Hematopoietic multipotent progenitor cell treated with erythropoietin and hydrocortisone succinate and interleukin-3 and kit ligand, for 4 days (in vitro differentiated cells): ENCODE measurements at regions not wholly inside any gene's neighbourhood (a gene's known extent, or its start where the extent isn't known, plus 50 kb on each side); places are given as distances from the start of the nearest gene placed in this dataset.
"Not testable (repeated sequence)": the region's sequence is repeated elsewhere in the genome, so short reads cannot be mapped to it uniquely, and the experiment has no call there.

Experiments
- DNase-seq: peaks from one replicate; pipeline ENCODE4 v3.0.0-alpha.2; 2015

DNA sequence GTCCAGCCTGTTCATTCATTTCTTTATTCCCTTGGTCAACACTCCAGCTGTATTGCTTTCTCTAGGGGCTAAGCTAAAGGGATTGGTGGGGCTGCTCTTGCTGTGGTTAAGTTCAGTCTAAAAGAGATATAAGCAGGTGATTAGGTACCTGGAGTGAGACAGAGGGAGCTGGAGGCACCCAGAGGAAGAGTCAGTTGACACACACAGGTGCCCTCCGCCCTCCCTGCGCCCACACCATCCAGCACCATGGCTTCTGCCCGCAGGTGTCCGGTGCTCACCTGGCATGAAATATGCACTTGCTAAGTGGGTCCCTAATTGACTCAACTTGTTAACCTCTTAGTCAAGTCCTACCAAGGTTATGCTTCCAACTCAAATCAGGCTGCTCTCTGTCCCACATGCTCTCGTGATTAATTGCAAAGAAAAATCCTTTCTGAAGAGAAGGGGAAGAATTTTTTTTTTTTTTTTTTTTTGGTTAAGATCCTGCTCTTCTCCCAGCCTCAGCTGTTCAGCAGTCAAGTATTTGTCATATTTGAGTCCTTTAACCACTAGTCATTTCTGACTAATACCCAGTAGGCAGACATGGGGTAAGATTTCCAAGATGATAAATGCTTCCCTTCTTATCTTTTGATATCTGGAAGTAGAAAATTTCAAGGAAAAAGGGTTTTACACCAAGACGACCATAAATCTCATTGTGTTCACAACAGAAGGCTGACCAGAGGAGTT lies 199.8 kb upstream of the WSCD1 start:
- DNase-seq = no peak

DNA sequence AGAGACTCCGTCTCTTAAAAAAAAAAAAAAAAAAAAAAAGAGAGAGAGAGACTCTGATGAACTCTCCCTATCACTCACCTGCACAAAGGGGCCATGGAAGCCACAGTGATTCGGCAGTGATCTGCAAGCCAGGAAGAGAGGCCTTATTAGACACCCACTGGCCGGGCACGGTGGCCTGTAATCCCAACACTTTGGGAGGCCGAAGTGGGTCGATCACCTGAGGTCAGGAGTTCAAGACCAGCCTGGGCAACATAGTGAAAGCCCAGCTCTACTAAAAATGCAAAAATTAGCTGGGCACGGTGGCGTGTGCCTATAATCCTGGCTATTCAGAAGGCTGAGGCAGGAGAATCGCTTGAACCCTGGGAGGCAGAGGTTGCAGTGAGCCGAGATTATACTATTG lies 198.5 kb upstream of the WSCD1 start:
- DNase-seq = no peak

DNA sequence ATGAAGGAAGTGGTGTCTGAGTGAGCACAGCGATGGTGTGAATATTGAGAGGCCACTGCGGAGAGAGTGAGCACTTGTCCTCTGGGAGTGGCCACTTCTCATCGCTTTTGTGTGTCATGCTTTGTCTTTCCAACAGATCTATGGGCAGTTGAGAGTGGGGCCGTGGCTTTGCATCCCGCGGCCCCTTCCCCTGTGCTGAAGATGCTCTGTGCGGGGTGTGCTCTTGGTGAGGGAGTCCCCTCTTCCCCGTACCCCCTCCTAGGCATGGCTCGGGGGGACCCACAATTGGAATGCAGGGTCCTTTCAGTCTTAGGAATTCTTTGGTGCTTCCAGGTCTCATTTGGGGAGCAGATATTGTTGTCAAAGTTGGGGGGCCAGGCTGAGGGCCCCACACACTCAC lies 197.3 kb upstream of the WSCD1 start:
- no peak for DNase-seq

DNA sequence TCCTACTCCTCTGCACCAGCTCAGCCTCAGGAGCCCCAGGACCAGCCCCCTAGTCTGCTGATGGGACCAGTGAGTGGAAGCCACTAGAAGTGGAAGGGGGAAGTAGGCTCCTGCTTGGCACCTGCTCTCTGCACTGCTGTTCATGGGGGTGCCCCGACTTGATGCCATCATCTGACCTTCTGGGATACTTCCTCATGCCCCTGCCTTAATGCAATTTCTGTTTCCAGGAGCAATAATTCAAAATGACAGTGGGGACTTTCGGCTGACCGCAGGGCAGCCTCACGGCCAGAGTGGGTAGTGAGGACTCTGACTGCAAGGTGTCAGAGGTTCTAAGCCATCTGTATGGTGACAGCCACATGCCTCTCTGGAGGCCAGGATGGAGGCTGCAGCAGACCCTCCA lies 196.4 kb upstream of the WSCD1 start:
- no peak for DNase-seq

- DNase-seq = no peak
These were observed 195.7 kb upstream of the WSCD1 start for GRCh38 chr17:5874486-5874885.

GRCh38 chr17:5877366-5877765 lies 192.8 kb upstream of the WSCD1 start:
- DNase-seq = no peak

DNA sequence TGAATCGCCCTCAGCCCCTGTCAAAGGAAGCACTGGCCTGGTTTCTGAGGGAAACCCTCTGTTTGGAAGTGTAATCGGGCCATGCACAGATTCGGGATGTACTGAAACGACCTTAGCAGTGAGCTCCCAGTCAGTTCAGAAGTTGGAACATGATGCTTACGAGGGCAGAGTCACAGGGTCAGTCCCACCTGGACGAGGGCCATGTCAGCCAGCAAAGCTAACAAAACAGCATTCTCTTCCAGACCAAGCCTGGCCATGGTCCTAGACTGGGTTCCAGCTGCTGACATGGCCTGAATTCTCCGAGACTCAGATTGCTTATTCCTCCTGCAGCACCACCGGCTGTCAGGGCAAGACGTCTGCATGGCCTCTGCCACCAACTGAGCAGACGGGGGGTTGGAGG lies 192.2 kb upstream of the WSCD1 start:
- no peak for DNase-seq

DNA sequence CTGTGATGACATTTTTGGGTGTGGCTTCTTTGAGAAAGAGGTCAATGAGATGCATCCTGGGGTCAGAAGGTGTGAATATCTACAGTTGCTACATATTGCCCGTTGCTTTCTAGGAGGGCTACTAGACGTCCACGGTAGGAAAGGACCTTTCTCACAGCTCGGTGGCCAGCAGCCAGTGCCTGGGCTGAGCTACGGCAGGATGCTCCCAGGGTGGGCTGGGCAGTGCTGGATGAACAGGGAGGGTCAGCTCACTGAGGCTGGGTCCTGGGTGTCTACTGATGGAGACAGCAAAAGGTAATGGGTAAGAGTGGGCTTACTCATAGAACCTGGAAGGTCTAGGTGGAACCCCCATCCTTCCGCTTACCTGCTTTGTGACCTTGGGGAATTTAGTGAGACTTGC lies 188.3 kb upstream of the WSCD1 start:
- no peak for DNase-seq

- DNase-seq = no peak
These were observed 186.2 kb upstream of the WSCD1 start for GRCh38 chr17:5883775-5884665.

DNA sequence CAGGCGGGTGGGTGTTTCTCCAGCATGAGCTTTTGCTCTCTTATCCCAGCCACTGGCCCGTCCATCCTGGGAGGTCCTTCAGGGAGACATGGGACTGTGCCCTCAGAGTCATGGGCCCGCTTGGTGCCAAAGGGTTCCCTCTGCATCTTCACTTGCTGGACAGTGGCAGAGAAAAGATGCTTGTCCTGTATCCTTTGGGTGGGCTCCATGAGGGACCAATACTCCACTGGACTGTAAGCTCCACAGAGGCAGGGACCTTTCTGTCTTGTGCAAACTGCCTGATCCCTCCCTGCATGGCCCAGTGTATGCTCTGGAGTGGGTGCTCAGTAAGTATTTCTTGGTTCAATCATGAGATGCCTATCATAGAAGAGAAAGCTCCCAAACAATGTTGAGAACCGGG lies 184.8 kb upstream of the WSCD1 start:
- no peak for DNase-seq

DNA sequence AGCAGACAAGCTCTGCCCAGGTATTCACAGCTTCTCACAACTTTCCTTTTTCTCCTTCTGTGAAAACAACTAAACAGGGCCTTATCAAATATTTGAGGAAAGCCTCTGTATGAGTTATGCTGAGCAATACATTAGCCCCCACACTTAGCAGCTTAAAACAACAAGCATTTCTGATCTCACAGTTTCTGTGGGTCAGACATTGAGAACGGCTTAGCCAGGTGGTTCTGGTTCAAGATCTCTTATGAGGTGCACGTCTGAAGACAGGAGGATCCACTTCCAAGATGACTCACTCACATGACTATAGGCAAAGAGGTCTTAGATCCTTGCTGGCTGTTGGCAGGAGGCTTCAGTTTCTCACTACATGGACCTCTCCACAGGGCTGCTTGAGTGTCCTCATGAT lies 181.4 kb upstream of the WSCD1 start:
- DNase-seq = no peak

DNA sequence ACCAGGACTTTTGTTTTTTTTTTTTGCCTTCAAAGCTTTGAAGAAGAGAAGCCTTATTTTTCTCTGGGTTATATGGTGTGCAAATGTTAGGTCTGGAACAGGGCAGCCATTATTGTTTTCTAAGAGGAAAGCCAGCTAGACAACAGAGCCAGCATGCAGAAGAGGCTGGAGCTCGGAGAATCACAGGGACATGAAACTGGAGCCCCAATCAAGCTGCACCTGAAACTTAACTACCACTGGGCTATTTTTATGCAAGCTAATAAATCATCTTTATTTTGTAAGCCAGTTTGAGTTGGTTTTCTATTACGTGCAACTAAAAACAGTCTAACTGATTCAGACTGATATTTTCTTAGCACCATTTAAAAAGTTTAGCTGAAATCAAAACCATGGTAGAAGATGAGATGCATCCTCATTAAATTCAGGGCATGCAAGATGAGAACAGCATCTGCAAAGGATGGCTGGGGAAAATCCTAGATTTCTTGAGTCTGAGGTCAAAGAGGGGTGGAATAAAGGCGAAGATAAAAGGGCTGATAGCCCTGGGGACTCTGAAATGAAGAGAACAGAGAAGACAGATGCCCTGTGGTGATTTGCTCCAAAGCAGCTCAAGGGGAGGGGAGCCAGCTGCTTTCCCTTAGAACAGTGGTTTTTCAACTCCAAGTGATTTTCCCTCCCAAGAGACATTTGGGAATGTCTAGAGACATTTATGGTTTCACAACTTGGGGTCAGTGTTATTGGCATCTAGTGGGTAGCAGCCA lies 177.1 kb upstream of the WSCD1 start:
- DNase-seq = no peak

- DNase-seq = no peak
These were observed 176.4 kb upstream of the WSCD1 start for GRCh38 chr17:5893741-5894140.

DNA sequence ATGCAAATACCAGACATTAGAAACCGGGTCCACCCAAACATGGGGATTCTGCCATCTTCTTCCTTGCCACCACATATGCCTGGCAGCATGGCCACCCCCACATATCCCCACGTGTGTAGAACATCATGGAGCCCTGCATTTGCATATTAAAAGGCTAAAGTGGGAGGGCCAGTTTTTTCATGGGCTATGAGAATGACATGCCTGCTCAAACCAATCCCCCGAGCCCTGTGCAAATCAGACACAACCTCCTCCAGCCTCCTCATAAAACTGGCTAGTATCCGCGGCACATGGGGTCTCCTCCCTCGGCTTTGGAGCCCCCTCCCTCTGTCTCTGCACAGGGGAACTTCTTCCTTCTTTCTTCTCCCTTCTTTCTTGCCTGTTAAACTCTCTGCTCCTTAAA lies 174.9 kb upstream of the WSCD1 start:
- no peak for DNase-seq

- DNase-seq = no peak
These were observed 174.0 kb upstream of the WSCD1 start for GRCh38 chr17:5896215-5896614.

DNA sequence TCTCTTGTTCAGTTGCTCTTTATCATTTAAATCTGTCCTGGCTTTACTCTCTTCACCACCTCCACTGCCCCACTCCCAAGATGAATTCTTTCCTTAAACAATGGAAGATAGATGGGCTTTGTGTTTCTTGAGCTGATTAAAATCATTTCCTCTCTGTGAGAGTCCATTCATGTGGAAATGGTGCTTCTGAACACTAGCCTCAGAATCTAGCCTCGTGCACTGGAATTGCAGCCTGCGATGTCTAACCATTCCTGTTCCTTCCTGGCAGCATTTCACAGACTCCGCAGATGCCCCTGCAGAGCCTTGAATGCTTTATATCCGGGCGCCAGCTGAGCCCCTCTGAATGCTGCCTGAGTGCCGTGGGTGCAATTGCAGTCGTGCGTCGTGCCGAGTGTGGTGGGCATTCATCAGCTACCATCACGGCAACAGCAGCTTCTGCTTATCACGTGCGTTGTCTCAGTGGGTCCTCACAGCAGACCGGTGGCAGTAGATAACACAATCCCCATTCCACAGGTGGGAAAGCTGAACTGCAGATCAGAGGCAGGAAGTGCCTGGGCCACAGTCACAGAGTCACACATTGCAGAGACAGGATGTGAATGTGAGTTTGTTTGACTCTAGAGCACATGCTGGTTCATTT lies 172.8 kb upstream of the WSCD1 start:
- DNase-seq = peak; percentile 10

- DNase-seq = not testable (repeated sequence)
These were observed 172.2 kb upstream of the WSCD1 start for GRCh38 chr17:5897981-5898380.

DNA sequence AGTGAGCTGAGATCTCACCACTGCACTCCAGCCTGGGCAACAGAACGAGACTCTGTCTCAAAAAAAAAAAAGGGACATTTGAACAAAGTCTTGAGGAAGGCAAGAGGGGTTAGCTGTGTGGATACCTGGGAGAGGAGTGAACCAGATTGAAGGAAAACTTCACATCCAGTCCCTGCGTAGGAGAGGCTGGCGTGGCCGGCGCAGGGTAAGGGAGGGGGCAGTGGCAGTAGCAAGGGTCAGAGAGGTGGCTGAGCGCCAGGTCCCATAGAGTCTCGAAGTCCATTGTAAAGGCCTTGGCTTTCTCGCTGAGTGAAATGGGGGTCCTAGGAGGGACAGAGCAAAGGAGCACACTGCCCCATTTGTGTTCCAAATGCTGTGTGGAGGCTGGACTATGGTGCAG lies 171.8 kb upstream of the WSCD1 start:
- no peak for DNase-seq

GRCh38 chr17:5899496-5900195 lies 170.5 kb upstream of the WSCD1 start:
- no peak for DNase-seq

DNA sequence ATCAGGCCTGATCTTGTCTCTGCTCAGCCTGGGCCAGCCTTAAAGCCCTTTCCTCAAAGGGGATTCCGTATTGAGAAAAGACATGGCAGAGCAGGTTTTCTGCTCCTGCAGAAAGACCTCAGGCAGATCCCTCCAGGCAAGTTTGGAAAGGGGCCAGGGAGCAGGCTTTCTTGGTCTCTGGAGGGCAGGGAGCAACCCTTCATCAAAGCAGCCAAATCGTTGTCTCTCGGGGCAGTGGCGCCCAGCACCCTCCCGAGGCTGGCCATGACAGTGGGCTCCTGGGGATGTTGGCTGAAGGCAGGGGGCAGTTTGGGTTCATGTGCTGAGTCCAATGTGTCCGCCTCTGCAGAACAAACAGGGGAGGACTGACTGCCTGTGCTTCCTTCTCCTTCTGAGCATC lies 168.4 kb upstream of the WSCD1 start:
- no peak for DNase-seq

GRCh38 chr17:5902181-5903140 lies 167.7 kb upstream of the WSCD1 start:
- DNase-seq = no peak
